Germinal center (tissue), 1 donor: ENCODE measurements at regions not wholly inside any gene's neighbourhood (a gene's known extent, or its start where the extent isn't known, plus 50 kb on each side); places are given as distances from the start of the nearest gene placed in this dataset.
"Not testable (repeated sequence)": the region's sequence is repeated elsewhere in the genome, so short reads cannot be mapped to it uniquely, and the experiment has no call there.

Experiments used
- DNase-seq: peaks from one replicate; pipeline ENCODE4 v3.0.0; 2012; ENCODE audit warnings: mixed read lengths, low spot score

DNA sequence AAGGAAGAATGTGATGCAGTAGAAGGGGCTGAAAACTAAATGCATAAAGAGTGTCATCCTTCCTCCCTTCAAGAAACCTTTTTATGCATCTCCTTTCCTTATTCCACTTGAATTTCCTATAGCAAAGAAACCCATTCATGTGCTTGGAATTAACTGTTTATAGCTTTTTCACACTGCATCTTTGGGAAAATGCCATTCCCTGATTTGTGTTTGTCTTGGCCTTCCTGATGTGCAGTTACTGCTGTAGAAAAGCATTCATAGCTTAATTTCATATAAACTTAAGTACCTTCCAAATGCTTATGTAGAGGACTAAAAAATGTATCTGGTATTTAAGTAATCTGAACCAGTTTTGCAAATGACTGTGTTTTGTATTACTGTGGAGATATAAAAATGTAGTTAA lies 61.8 kb downstream of the SDR9C7 start:
- DNase-seq, result no peak

DNA sequence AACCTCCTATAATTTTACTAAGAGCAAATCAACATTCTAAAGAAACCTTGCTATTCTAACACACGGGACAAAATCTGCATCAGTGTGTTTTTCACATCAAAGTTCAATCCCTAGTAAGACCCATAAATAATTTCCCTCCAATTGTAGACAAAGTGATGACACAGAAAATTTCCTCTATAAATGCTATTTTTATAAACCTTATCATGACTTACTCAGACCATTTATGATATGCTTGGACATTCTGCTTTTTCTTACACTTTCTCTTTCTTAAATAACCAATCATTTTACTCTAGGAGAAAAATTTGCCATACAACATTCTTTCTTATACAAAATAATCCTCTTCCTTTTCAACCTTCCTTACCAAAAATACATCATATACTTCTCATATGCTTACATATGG lies 67.0 kb downstream of the SDR9C7 start:
- no peak for DNase-seq

DNA sequence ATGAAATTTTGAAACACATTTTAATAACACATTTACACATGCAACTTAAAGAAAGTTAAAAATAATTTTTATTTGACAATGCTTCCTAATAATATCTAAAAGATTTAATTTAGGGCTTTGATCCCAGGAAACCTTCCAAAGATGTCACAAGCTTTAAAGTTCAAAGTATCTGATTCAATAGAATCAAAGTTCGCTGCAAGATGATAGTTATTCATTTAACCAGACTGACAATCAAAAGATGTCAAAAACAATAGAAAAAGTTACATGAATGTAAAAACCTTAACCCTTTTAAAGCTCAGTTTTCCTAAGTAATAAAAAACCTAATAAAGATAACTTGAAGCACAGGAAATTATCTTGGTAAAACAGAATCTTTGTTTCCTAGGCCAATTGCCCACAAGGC lies 67.7 kb downstream of the SDR9C7 start:
- DNase-seq, result no peak

DNA sequence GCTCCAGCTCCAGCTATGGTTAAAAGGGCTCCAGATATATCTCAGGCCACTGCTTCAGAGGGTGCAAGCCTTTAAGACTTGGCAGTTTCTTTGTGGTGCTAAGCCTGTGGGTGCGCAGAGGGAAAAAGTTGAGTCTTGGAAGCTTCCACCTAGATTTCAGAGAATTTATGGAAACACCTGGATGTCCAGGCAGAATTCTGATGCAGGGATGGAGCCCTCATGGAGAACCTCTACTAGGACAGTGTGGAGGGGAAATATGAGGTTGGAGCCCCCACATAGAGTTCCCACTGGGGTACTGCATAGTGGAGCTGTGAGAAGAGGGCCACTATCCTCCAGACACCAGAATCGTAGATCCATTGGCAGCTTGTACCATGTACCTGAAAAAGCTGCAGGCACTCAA lies 69.9 kb downstream of the SDR9C7 start:
- DNase-seq, result no peak

DNA sequence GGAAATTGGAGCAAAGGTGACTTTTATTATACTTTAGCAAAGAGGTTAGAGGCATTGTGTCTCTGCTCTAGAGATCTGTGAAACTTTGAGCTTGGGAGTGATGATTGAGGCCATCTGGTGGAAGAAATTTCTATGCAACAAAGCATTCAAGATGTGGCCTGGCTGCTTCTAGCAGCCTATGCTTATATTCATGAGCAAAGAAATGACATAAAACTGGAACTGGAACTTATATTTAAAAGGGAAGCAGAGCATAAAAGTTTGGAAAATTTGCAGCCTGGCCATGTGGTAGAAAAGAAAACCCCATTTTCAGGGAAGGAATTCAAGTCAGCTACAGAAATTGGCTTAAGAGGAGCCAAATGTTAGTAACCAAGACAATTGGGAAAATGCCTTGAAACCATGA lies 70.4 kb downstream of the SDR9C7 start:
- no peak for DNase-seq

DNA sequence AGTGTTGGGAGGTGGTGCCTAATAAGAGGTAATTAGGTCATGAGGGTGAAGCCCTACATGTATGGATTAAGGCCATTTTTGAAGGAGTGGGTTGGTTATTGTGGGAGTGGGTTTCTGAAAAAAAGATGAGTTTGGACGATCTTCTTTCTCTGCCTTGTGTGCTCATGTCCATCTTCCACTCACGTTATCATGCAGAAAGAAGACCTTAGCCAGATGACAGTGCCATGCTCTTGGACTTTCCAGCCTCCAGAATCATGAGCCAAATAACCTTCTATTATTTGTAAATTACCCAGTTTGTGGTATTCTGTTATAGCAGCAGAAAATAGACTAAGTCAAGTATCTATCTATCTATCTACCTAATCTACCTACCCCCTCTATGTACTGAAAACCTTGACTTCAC lies 71.9 kb downstream of the SDR9C7 start:
- DNase-seq, result no peak

DNA sequence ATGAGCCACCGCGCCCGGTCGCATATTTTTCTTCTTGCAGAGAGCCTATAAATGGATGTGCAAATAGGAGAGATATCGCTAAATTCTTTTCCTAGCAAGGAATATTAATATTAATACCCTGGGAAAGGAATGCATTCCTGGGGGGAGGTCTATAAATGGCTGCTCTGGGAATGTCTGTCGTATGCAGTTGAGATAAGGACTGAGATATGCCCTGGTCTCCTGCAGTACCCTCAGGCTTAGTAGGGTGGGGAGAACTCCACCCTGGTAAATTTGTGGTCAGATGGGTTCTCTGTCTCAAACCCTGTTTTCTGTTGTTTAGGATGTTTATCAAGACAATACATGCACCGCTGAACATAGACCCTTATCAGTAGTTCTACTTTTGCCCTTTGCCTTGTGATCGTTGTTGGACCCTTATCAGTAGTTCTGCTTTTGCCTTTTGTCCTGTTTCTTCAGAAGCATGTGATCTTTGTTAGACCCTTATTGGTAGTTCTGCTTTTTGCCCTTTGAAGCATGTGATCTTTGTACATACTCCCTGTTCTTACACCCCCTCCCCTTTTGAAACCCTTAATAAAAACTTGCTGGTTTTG lies 80.7 kb downstream of the SDR9C7 start:
- DNase-seq, result not testable (repeated sequence)

DNA sequence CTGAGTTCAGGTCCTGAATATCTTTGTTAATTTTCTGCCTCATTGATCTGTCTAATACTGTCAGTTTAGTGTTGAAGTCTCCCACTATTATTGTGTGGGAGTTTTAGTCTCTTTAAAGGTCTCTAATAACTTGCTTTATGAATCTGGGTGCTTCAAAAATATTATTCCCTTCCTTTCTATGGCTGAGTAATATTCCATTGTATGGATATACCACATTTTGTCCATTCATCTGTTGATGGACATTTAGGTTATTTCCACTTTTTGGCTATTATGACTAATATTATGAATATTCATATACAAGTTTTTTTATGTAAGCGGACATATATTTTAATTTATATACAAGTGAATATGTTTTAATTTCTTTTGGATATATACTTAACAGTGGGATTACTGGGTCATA lies 82.7 kb downstream of the SDR9C7 start:
- DNase-seq, result no peak

DNA sequence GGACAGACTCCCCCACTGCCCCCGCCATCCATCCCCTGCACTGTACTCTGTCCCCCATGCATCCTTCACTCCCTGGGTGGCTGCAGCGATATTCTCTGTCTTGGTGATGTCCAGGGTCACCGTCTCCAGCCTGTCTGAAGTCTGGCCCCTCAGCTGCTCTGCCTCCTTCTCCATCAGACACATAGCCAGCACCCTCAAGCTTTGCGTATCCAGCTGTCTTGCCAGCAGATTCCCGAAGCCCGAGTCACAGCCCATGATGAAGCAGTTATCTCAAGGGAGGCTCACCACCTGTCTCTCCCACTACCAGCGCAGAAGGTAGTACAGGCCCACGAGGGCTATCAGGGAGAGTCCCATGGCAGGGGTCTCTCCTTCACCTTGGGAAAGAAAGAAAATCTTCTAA lies 77.8 kb downstream of the HSD17B6 start:
- no peak for DNase-seq

DNA sequence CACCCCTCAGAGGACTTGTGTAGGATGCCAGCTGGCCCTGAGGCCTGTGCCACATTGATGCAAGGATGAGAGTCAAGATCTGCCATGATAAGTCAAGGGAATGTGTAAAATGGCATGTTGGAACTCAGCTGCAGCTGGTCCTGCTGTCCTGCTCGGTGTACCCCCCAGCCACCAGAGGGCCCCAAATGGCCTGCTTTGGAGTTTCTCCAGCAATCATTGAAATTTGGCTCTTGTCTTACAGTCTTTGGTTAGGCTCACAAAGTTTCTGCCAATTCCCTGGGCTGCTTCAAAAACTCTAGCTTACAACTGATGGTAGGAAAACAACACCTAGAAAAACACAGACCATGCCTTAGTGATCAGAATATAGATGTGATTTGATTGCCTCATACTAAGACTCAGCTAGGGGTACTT lies 76.8 kb downstream of the HSD17B6 start:
- DNase-seq, result peak; percentile 18

DNA sequence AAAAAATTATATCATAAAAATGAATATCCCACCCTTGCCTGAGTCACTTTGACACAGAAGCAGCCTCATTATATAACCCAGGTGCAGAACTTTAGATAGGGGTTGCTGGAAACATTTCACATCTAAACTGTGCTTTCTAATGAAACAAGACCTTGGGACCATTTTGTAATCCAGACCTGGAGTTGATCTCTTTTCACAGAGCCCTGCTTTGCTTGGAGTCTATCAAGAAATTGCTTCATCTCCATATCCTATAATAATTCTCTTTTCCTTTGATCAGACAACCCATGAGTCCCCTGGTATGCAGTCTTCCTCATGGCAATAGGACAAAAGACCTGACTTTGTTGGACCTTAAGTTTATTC lies 76.3 kb downstream of the HSD17B6 start:
- no peak for DNase-seq

DNA sequence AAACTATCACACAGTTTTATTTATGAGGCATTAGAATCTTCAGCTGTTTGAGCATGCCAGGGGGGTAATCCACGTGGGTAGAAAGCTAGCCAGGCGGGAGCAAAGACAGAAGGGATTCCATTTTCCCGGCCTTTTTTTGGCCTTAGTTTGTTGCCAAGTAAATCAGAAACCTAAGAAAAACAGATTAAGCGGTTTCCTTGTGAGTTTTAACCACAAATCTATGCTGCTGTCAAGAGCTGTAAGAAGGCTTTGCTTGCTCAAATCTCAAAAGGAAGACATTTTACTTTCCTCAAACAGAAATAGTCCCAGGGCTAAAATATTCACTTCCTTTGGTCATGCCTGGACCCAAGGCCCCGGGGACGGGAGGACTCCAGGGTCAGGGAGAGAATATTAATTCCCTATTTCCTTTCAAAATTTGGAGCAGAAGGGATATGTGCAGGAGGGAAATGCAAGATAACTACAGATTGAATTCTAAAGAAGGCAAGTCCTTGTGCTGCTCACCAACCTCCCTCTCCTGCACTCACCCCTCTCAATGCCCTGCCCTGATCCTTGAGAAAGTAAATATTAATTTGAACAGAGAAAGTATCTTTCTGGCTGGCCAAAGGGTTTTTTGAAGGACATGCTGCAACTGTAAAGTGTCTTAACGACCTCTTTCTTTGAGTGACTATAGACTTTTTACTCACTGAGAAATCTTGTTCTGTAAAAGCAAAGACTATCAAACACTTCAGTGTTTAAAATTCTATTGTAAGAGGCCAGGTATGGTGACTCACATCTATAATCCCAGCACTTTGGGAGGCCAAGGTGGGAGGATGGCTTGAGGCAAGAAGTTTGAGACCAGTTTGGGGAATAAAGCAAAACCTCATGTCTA lies 75.7 kb downstream of the HSD17B6 start:
- no peak for DNase-seq
